ENCODE measurements at regions not wholly inside any gene's neighbourhood (a gene's known extent, or its start where the extent isn't known, plus 50 kb on each side); places are given as distances from the start of the nearest gene placed in this dataset.

- no peaks in the 10 kb centered on the region for H3K9me3 ChIP-seq (ENCODE audit: insufficient read depth in 2 of 2, low read depth in 1 of 2, low read length in 1 of 2)
These were observed 210.0 kb upstream of the COX7C start for GRCh38 chr5:86407711-86408110.

More at GRCh38 chr5:86407711-86408110, 210.0 kb upstream of the COX7C start:
- no peak overlapping the region for H2BK5ac ChIP-seq (ENCODE audit: low read depth, low read length)
- no peak overlapping the region for H3K27ac ChIP-seq (ENCODE audit: low read depth, low read length)
- 88 to 95% methylated on average over 1 to 2 of the region's 2 CpGs for WGBS, 2 experiments (ENCODE audit: extremely low coverage in 1 of 2, insufficient coverage in 1 of 2, insufficient read length in 1 of 2, insufficient replicate concordance in 2 of 2, low coverage in 1 of 2, low lambda C conversion rate in 2 of 2, missing lambda C conversion rate in 1 of 2)
- no peak overlapping the region for H3K14ac ChIP-seq (ENCODE audit: insufficient read length)
- FAIRE-seq = no peak
- no peaks in the 10 kb centered on the region for H3K4me1 ChIP-seq (replicated peaks in 1 of 4; ENCODE audit: control insufficient read depth in 3 of 4, insufficient read depth in 4 of 4, low read length in 3 of 4)
- H3K4me3 ChIP-seq (ENCODE audit: extremely low read depth in 1 of 4, insufficient read depth in 2 of 4, low read depth in 3 of 4, low read length in 4 of 4) = no peak overlapping the region
- no peaks in the 10 kb centered on the region for H3K36me3 ChIP-seq (ENCODE audit: control insufficient read depth in 2 of 4, insufficient read depth in 4 of 4, low read length in 3 of 4)
- H3K4me2 ChIP-seq (ENCODE audit: insufficient read depth in 1 of 2, low read depth in 2 of 2, low read length in 2 of 2) = no peak overlapping the region
- H3K56ac ChIP-seq (replicated peaks; ENCODE audit: insufficient read length, low read depth, low read length) = no peak overlapping the region
- no peaks in the 10 kb centered on the region for H3K79me1 ChIP-seq (ENCODE audit: low read depth, low read length)
- no peak overlapping the region for H2AK5ac ChIP-seq (ENCODE audit: low read depth, low read length)
- no peak for DNase-seq (ENCODE audit: low read depth in 1 of 2, low spot score in 2 of 2)
- H2BK120ac ChIP-seq (replicated peaks; ENCODE audit: low read depth, low read length) = no peak overlapping the region
- H3K9ac ChIP-seq (replicated peaks in 1 of 4; ENCODE audit: extremely low read depth in 1 of 4, low read depth in 3 of 4, low read length in 3 of 4) = no peak overlapping the region
- ChIA-PET CTCF (ENCODE audit: partially characterized antibody) (no interaction called here), POLR2A (ENCODE audit: partially characterized antibody) (no interaction called here)
- TF ChIP-seq MAFK (IDR thresholded peaks at IDR 0.05; ENCODE audit: low read depth, low read length) = no peak
- TF ChIP-seq KDM1A (IDR thresholded peaks at IDR 0.05; ENCODE audit: borderline replicate concordance, low read length) = no peak
- TF ChIP-seq FOSL1 (IDR thresholded peaks at IDR 0.05; ENCODE audit: insufficient read depth, low read depth, low read length) = no peak
- no peak for TF ChIP-seq SAP30 (IDR thresholded peaks at IDR 0.05; ENCODE audit: insufficient read depth, insufficient replicate concordance, low read length)
- no peak for TF ChIP-seq JUN (IDR thresholded peaks at IDR 0.05; ENCODE audit: low read depth, low read length)
- no peak for TF ChIP-seq SUZ12 (IDR thresholded peaks at IDR 0.05; ENCODE audit: low read length)
- no peak for TF ChIP-seq ATF3 (IDR thresholded peaks at IDR 0.05; ENCODE audit: insufficient read depth, low read depth, low read length)
- TF ChIP-seq MAX (IDR thresholded peaks at IDR 0.05) = no peak
- TF ChIP-seq YY1 (IDR thresholded peaks at IDR 0.05; ENCODE audit: low read depth, low read length) = no peak
- no peaks in the 10 kb centered on the region for H3K27me3 ChIP-seq (replicated peaks in 1 of 4; ENCODE audit: control insufficient read depth in 3 of 4, extremely low read depth in 1 of 4, insufficient read depth in 3 of 4, low read length in 3 of 4)
- no peaks in the 10 kb centered on the region for H4K20me1 ChIP-seq (replicated peaks in 1 of 2; ENCODE audit: control insufficient read depth in 1 of 2, insufficient read depth in 2 of 2, low read length in 2 of 2)
- no peak overlapping the region for H3K18ac ChIP-seq (ENCODE audit: extremely low read depth, low read length)
- no peaks in the 10 kb centered on the region for H3K79me2 ChIP-seq (ENCODE audit: control insufficient read depth in 1 of 2, insufficient read depth in 2 of 2, low read length in 2 of 2)
- H3K23me2 ChIP-seq (ENCODE audit: low read depth, low read length) = no peaks in the 10 kb centered on the region
- no peak overlapping the region for H3K23ac ChIP-seq (ENCODE audit: insufficient read length)
- H4K91ac ChIP-seq (replicated peaks; ENCODE audit: insufficient read length, low read length) = no peak overlapping the region
- H3K4ac ChIP-seq (replicated peaks; ENCODE audit: insufficient read length, low read depth, low read length) = no peak overlapping the region
- H2BK20ac ChIP-seq (ENCODE audit: low read length) = no peak overlapping the region
- no peak overlapping the region for H2BK12ac ChIP-seq (ENCODE audit: low read depth, low read length)
- no peak overlapping the region for H2BK15ac ChIP-seq (ENCODE audit: low read length)
- no peak overlapping the region for H2AFZ ChIP-seq (ENCODE audit: low read length)
- H4K8ac ChIP-seq (ENCODE audit: extremely low read depth, insufficient read depth, low read length) = no peak overlapping the region
- H4K5ac ChIP-seq (ENCODE audit: insufficient read length, low read depth, low read length) = no peak overlapping the region

All from H1 (cell line).